HG03039 (cell line): ENCODE measurements at regions not wholly inside any gene's neighbourhood (a gene's known extent, or its start where the extent isn't known, plus 50 kb on each side); places are given as distances from the start of the nearest gene placed in this dataset.

Experiments used
- ATAC-seq: cut with Tn5 transposase; IDR thresholded peaks from one replicate; pipeline ENCODE4 v1.9.1; 2021; ENCODE audit warnings: mild to moderate bottlenecking, moderate library complexity; ENCODE audit not compliant: unreplicated experiment

- no peak for ATAC-seq
These were observed 142.3 kb upstream of the ARGLU1 start for GRCh38 chr13:106710266-106710665.

GRCh38 chr13:106709522-106709921 is 141.6 kb upstream of the ARGLU1 start:
- no peak for ATAC-seq

GRCh38 chr13:106702505-106702904 is 134.6 kb upstream of the ARGLU1 start:
- no peak for ATAC-seq

GRCh38 chr13:106701771-106702341 is 133.9 kb upstream of the ARGLU1 start:
- ATAC-seq: no peak

- ATAC-seq: no peak
These were observed 132.5 kb upstream of the ARGLU1 start for GRCh38 chr13:106700439-106700838.

- ATAC-seq: no peak
These were observed 132.1 kb upstream of the ARGLU1 start for GRCh38 chr13:106700007-106700406.

- ATAC-seq: no peak
These were observed 131.4 kb upstream of the ARGLU1 start for GRCh38 chr13:106699311-106699710.

- ATAC-seq: no peak
These were observed 128.8 kb upstream of the ARGLU1 start for GRCh38 chr13:106696719-106697118.

- ATAC-seq: no peak
These were observed 128.2 kb upstream of the ARGLU1 start for GRCh38 chr13:106696140-106696539.

GRCh38 chr13:106695139-106695538 is 127.2 kb upstream of the ARGLU1 start:
- no peak for ATAC-seq

GRCh38 chr13:106691861-106692260 is 123.9 kb upstream of the ARGLU1 start:
- no peak for ATAC-seq

- ATAC-seq: no peak
These were observed 123.4 kb upstream of the ARGLU1 start for GRCh38 chr13:106691341-106691740.

- no peak for ATAC-seq
These were observed 122.8 kb upstream of the ARGLU1 start for GRCh38 chr13:106690779-106691178.

GRCh38 chr13:106689906-106690305 is 122.0 kb upstream of the ARGLU1 start:
- ATAC-seq: no peak

GRCh38 chr13:106688940-106689339 is 121.0 kb upstream of the ARGLU1 start:
- no peak for ATAC-seq

GRCh38 chr13:106686163-106686562 is 118.2 kb upstream of the ARGLU1 start:
- ATAC-seq: no peak

- no peak for ATAC-seq
These were observed 117.2 kb upstream of the ARGLU1 start for GRCh38 chr13:106685143-106685542.

GRCh38 chr13:106683918-106684317 is 116.0 kb upstream of the ARGLU1 start:
- ATAC-seq: no peak

GRCh38 chr13:106683179-106683578 is 115.2 kb upstream of the ARGLU1 start:
- ATAC-seq: no peak

- ATAC-seq: no peak
These were observed 114.1 kb upstream of the ARGLU1 start for GRCh38 chr13:106681997-106682396.

GRCh38 chr13:106681536-106681935 is 113.6 kb upstream of the ARGLU1 start:
- no peak for ATAC-seq

- no peak for ATAC-seq
These were observed 113.0 kb upstream of the ARGLU1 start for GRCh38 chr13:106680796-106681472.
